SK-N-SH treated with all-trans-retinoic acid at 6 μM for 48 hours (cell line): ENCODE measurements at regions not wholly inside any gene's neighbourhood (a gene's known extent, or its start where the extent isn't known, plus 50 kb on each side); places are given as distances from the start of the nearest gene placed in this dataset.

Experiments used
- ARNTL ChIP-seq: fragments of 450-650 bp; formaldehyde crosslinking; IDR thresholded peaks from 2 replicates; pipeline ENCODE4 v1.5.0; 2020; ENCODE audit warnings: low read depth, mild to moderate bottlenecking, moderate library complexity, borderline replicate concordance
- ESRRG ChIP-seq: fragments of 250-450 bp; sonication (Bioruptor Pico); IDR thresholded peaks from 2 replicates; pipeline ENCODE4 v1.6.1; 2021; ENCODE audit warnings: mild to moderate bottlenecking
- TOX ChIP-seq: fragments of 250-450 bp; sonication (Bioruptor Pico); IDR thresholded peaks from 2 replicates; pipeline ENCODE4 v1.8.0; 2021; ENCODE audit warnings: mild to moderate bottlenecking, moderate library complexity, borderline replicate concordance
- ZFP30 ChIP-seq: fragments of 450-650 bp; formaldehyde crosslinking; IDR thresholded peaks from 2 replicates; pipeline ENCODE4 v1.5.0; 2022; ENCODE audit warnings: mild to moderate bottlenecking, moderate library complexity
- ZNF565 ChIP-seq: fragments of 450-650 bp; formaldehyde crosslinking; conservative IDR thresholded peaks from 2 replicates; pipeline ENCODE4 v1.5.0; 2020; ENCODE audit warnings: low read depth, mild to moderate bottlenecking, moderate library complexity
- ZNF70 ChIP-seq: fragments of 450-650 bp; formaldehyde crosslinking; IDR thresholded peaks from 2 replicates; pipeline ENCODE4 v1.5.0; 2020; ENCODE audit warnings: mild to moderate bottlenecking, moderate library complexity
- TF ChIP-seq, protein P1 (sequence below): fragments of 250-450 bp; sonication (Bioruptor Pico); IDR thresholded peaks from 2 replicates; pipeline ENCODE4 v1.5.1; 2020; ENCODE audit warnings: low read depth, mild to moderate bottlenecking, moderate library complexity

DNA sequence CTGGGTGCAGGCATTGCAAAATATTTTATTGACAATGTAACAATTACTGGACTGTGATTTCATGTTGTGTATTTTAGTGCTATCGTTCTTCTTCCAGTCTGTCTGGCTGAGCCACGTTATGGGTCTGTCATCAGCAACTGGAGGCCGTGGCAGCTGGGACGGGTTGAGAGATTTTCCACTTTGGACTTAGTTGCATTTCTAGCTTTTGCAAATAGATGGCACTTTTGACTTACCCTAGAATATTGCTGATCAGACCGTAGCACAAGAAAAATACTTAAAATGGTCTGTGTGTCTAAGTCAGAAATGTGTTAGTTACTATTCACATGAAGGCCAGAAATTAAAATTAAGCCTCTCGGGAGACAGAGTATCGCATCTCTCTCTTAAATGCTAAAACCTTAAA lies 211.1 kb downstream of the TEX29 start:
- TF ChIP-seq ZFP30 (CRISPR knock-in tag) (no peak), ESRRG (CRISPR knock-in tag) (no peak), ARNTL (no peak), ZNF70 (CRISPR knock-in tag) (no peak), TOX (no peak), ZNF565 (CRISPR knock-in tag) (no peak)
- TF ChIP-seq, protein P1, sequence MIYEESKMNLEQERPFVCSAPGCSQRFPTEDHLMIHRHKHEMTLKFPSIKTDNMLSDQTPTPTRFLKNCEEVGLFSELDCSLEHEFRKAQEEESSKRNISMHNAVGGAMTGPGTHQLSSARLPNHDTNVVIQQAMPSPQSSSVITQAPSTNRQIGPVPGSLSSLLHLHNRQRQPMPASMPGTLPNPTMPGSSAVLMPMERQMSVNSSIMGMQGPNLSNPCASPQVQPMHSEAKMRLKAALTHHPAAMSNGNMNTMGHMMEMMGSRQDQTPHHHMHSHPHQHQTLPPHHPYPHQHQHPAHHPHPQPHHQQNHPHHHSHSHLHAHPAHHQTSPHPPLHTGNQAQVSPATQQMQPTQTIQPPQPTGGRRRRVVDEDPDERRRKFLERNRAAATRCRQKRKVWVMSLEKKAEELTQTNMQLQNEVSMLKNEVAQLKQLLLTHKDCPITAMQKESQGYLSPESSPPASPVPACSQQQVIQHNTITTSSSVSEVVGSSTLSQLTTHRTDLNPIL (CRISPR knock-in tag), result no peak
